ENCODE measurements at regions not wholly inside any gene's neighbourhood (a gene's known extent, or its start where the extent isn't known, plus 50 kb on each side); places are given as distances from the start of the nearest gene placed in this dataset.

DNA sequence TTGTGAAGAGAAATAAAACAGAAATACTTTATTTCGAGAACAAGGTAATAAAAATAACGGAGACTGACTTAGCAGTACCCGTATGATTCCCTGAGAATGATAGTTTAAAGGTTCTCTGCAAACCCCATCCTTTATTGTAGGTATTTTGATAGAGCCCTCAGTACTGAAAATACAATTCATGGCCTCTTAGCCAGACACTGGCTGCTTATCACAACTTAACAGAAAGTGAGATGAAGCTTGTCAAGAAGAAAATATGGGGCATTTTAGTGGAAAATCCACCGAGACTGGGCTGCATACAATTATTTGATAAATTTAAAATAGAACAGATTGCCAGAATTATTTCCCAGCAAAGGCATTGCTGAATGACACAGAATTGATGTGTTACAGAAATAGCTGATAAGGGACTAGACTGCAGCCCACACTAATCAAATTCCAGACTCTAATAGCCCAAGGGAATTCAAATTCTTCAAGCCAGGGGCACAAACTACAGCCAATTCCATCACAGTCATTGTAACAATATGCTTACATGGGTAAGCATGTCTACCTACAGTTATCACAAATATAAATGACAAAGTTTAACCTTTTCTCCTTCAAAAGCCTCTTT lies 521.9 kb downstream of the PLOD2 start:
- Histone ChIP-seq H3K27me3 (no peaks in the 10 kb centered on the region), H3K27ac (no peak overlapping the region), H3K4me3 (no peak overlapping the region), H3K4me1 (no peaks in the 10 kb centered on the region), H3K9me3 (no peaks in the 10 kb centered on the region), H3K36me3 (no peaks in the 10 kb centered on the region)
- no peak for DNase-seq (ENCODE audit: low spot score in 2 of 2)
- no peak for TF ChIP-seq CTCF (IDR thresholded peaks at IDR 0.05)
- no peak for TF ChIP-seq POLR2AphosphoS5 (IDR thresholded peaks at IDR 0.05)
- no peak for TF ChIP-seq POLR2A (IDR thresholded peaks at IDR 0.05)
- intact Hi-C loops (cut with DNase I; ENCODE audit: low total_unique reads), result no loop called here

GRCh38 chr3:145639875-145640274 lies 521.1 kb downstream of the PLOD2 start:
- no peaks in the 10 kb centered on the region for H3K4me1 ChIP-seq
- intact Hi-C loops (cut with DNase I; ENCODE audit: low total_unique reads), result no loop called here
- DNase-seq (ENCODE audit: low spot score in 2 of 2), result no peak

GRCh38 chr3:145648396-145648795 lies 512.6 kb downstream of the PLOD2 start:
- no peaks in the 10 kb centered on the region for H3K36me3 ChIP-seq
- TF ChIP-seq POLR2A (IDR thresholded peaks at IDR 0.05), result no peak
- no peak for TF ChIP-seq CTCF (IDR thresholded peaks at IDR 0.05)
- no peak for TF ChIP-seq POLR2AphosphoS5 (IDR thresholded peaks at IDR 0.05)
- H3K27ac ChIP-seq, result no peak overlapping the region
- intact Hi-C loops (cut with DNase I; ENCODE audit: low total_unique reads), result no loop called here
- no peaks in the 10 kb centered on the region for H3K9me3 ChIP-seq
- DNase-seq (ENCODE audit: low spot score in 2 of 2), result no peak
- H3K4me3 ChIP-seq, result no peak overlapping the region
- no peaks in the 10 kb centered on the region for H3K27me3 ChIP-seq
- no peaks in the 10 kb centered on the region for H3K4me1 ChIP-seq

More at GRCh38 chr3:145639875-145640274, 521.1 kb downstream of the PLOD2 start:
- no peak for TF ChIP-seq POLR2AphosphoS5 (IDR thresholded peaks at IDR 0.05)
- no peak for TF ChIP-seq CTCF (IDR thresholded peaks at IDR 0.05)
- no peak for TF ChIP-seq POLR2A (IDR thresholded peaks at IDR 0.05)
- Histone ChIP-seq H3K27ac (no peak overlapping the region), H3K9me3 (no peaks in the 10 kb centered on the region), H3K27me3 (no peaks in the 10 kb centered on the region), H3K4me3 (no peak overlapping the region), H3K36me3 (no peaks in the 10 kb centered on the region)

- intact Hi-C loops (cut with DNase I; ENCODE audit: low total_unique reads), result no loop called here
- H3K4me3 ChIP-seq, result no peak overlapping the region
- H3K27me3 ChIP-seq, result no peaks in the 10 kb centered on the region
- no peaks in the 10 kb centered on the region for H3K36me3 ChIP-seq
- no peaks in the 10 kb centered on the region for H3K4me1 ChIP-seq
- no peak for DNase-seq (ENCODE audit: low spot score in 2 of 2)
- H3K27ac ChIP-seq, result no peak overlapping the region
- H3K9me3 ChIP-seq, result no peaks in the 10 kb centered on the region
- TF ChIP-seq CTCF (IDR thresholded peaks at IDR 0.05) (no peak), POLR2AphosphoS5 (IDR thresholded peaks at IDR 0.05) (no peak), POLR2A (IDR thresholded peaks at IDR 0.05) (no peak)
These were observed 511.6 kb downstream of the PLOD2 start for GRCh38 chr3:145649368-145649887.

- Histone ChIP-seq H3K36me3 (no peaks in the 10 kb centered on the region), H3K27ac (no peak overlapping the region), H3K4me1 (no peaks in the 10 kb centered on the region), H3K4me3 (no peak overlapping the region), H3K27me3 (no peaks in the 10 kb centered on the region), H3K9me3 (no peaks in the 10 kb centered on the region)
- no peak for TF ChIP-seq POLR2A (IDR thresholded peaks at IDR 0.05)
- TF ChIP-seq POLR2AphosphoS5 (IDR thresholded peaks at IDR 0.05), result no peak
- no peak for TF ChIP-seq CTCF (IDR thresholded peaks at IDR 0.05)
- no peak for DNase-seq (ENCODE audit: low spot score in 2 of 2)
- intact Hi-C loops (cut with DNase I; ENCODE audit: low total_unique reads), result no loop called here
These were observed 510.8 kb downstream of the PLOD2 start for GRCh38 chr3:145650170-145650569.

Measured in breast epithelium (tissue), 4 donors.